Left lung (tissue), 4 donors: ENCODE measurements at regions not wholly inside any gene's neighbourhood (a gene's known extent, or its start where the extent isn't known, plus 50 kb on each side); places are given as distances from the start of the nearest gene placed in this dataset.
"Not testable (repeated sequence)": the region's sequence is repeated elsewhere in the genome, so short reads cannot be mapped to it uniquely, and the experiment has no call there.

Experiments
- ATAC-seq: fragments of 200-7000 bp; cut with Tn5 transposase; one replicate; pipeline ENCODE4 v1.9.1; 2020; ENCODE audit warnings: moderate library complexity
- DNase-seq, 4 donors: peaks; one replicate each; pipeline ENCODE4 v3.0.0-alpha.2; 2013 to 2020
- H3K27ac ChIP-seq, 2 donors: fragments of 200-600 bp; sonication (generic) in 1 of 2; one replicate each; pipeline versions ENCODE4 v1.5.0 to v1.8.0; 2020 to 2021
- H3K27me3 ChIP-seq, 2 donors: fragments of 200-600 bp; sonication (generic) in 1 of 2; one replicate each; pipeline versions ENCODE4 v1.5.0 to v1.8.0; 2020 to 2021
- H3K36me3 ChIP-seq, 2 donors: fragments of 200-600 bp; sonication (generic) in 1 of 2; one replicate each; pipeline versions ENCODE4 v1.5.0 to v1.8.0; 2020 to 2021
- H3K4me1 ChIP-seq, 2 donors: fragments of 200-600 bp; one replicate each; pipeline ENCODE4 v1.8.0; 2021
- H3K4me3 ChIP-seq, 2 donors: fragments of 200-600 bp; sonication (generic) in 1 of 2; one replicate each; pipeline versions ENCODE4 v1.5.0 to v1.8.0; 2020 to 2021; ENCODE audit warnings: mild to moderate bottlenecking in 1 of 2
- H3K9me3 ChIP-seq, 2 donors: fragments of 200-600 bp; sonication (generic) in 1 of 2; one replicate each; pipeline versions ENCODE4 v1.5.0 to v1.8.0; 2020 to 2021
- intact Hi-C, 2 donors: fragments of 100-400 bp; cut with DNase I; formaldehyde crosslinking; loops; one replicate each; pipeline versions ENCODE4 v1.11.2 to v1.14.2; 2022
- TF ChIP-seq, protein P1 (sequence below), 2 donors: fragments of 200-600 bp; sonication (generic) in 1 of 2; IDR thresholded peaks; one replicate each; pipeline versions ENCODE4 v1.5.0 to v1.8.0; 2021; ENCODE audit warnings: antibody characterized with exemption in 2 of 2
- donor health status: DM: no; HTN: yes; CAD: no.
- donor health status: DM: no; HTN: no; CAD: no.

- no peak overlapping the region for H3K27ac ChIP-seq
- TF ChIP-seq, protein P1, sequence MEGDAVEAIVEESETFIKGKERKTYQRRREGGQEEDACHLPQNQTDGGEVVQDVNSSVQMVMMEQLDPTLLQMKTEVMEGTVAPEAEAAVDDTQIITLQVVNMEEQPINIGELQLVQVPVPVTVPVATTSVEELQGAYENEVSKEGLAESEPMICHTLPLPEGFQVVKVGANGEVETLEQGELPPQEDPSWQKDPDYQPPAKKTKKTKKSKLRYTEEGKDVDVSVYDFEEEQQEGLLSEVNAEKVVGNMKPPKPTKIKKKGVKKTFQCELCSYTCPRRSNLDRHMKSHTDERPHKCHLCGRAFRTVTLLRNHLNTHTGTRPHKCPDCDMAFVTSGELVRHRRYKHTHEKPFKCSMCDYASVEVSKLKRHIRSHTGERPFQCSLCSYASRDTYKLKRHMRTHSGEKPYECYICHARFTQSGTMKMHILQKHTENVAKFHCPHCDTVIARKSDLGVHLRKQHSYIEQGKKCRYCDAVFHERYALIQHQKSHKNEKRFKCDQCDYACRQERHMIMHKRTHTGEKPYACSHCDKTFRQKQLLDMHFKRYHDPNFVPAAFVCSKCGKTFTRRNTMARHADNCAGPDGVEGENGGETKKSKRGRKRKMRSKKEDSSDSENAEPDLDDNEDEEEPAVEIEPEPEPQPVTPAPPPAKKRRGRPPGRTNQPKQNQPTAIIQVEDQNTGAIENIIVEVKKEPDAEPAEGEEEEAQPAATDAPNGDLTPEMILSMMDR (IDR thresholded peaks at IDR 0.05), result no peak
Observed at GRCh38 chr19:7400815-7401214, 52.1 kb downstream of the ARHGEF18 start.

GRCh38 chr19:7401694-7402093, 53.0 kb downstream of the ARHGEF18 start:
- TF ChIP-seq, protein P1 (IDR thresholded peaks at IDR 0.05), result no peak
- no peak overlapping the region for H3K27ac ChIP-seq
- DNase-seq, result no peak
- no peak for ATAC-seq
- H3K4me3 ChIP-seq, result no peak overlapping the region
- H3K36me3 ChIP-seq, result peaks cover 0 to 22% of the 10 kb centered on the region in 2 donors
- intact Hi-C loops, result no loop called here
- H3K27me3 ChIP-seq, result no peaks in the 10 kb centered on the region
- H3K9me3 ChIP-seq, result no peaks in the 10 kb centered on the region
- peaks cover 7 to 31% of the 10 kb centered on the region in 2 donors for H3K4me1 ChIP-seq

More at GRCh38 chr19:7400815-7401214, 52.1 kb downstream of the ARHGEF18 start:
- Histone ChIP-seq H3K4me3 (no peak overlapping the region), H3K27me3 (no peaks in the 10 kb centered on the region), H3K9me3 (no peaks in the 10 kb centered on the region), H3K4me1 (peaks cover 7 to 40% of the 10 kb centered on the region in 2 donors), H3K36me3 (peaks cover 0 to 22% of the 10 kb centered on the region in 2 donors)
- ATAC-seq (no peak), DNase-seq (no peak)
- intact Hi-C loops, result no loop called here

- peaks cover 0 to 22% of the 10 kb centered on the region in 2 donors for H3K36me3 ChIP-seq
- H3K9me3 ChIP-seq, DNase-seq, H3K27me3 ChIP-seq, H3K27ac ChIP-seq, H3K4me3 ChIP-seq, H3K4me1 ChIP-seq, intact Hi-C loops, ATAC-seq: not testable (repeated sequence)
Observed at GRCh38 chr19:7405482-7405881, 56.7 kb downstream of the ARHGEF18 start.

DNA sequence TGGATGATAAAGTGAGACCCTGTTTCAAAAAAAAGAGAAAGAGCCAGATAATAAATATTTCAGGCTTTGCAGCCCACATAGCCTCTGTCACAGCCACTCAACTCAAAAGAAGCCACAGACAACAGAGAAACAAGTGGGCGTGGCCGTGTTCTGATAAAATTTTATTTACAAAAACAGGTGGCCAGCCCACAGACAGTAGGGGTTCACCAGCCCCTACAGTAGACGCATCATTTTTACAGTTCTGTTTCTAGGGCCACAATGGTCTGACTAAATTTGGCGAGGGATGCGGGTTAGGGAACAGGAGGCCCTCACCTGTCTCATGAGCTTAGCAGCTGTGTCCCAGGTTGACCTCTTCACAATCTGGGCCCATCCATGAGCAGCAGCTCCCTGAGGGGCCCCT, 59.5 kb downstream of the ARHGEF18 start:
- intact Hi-C loops, result no loop called here
- TF ChIP-seq, protein P1 (IDR thresholded peaks at IDR 0.05), result no peak
- H3K36me3 ChIP-seq, result peaks cover 0 to 11% of the 10 kb centered on the region in 2 donors

DNA sequence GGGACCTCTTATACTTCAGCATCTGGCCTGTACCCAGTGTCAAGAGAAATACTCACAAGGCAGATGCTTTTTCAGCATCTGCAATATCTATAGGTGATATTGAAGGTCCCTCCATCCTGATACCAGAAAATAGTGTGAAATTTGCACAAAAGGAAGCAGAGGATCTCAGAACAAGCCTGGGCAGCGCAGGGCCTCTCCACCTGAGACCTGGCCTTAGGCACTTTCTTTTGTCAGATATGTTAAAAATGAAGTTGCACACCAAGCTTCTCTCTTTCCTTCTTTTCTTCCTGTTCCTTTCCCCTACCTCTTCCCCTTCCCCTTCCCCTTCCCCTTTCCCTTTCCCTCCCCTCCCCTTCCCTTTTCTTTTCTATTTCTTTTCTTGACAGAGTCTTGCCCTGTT, 62.2 kb downstream of the ARHGEF18 start:
- ATAC-seq, result no peak
- intact Hi-C loops, result no loop called here
- Histone ChIP-seq H3K27me3 (no peaks in the 10 kb centered on the region), H3K4me3 (no peak overlapping the region), H3K27ac (no peak overlapping the region), H3K4me1 (peaks cover 2 to 5% of the 10 kb centered on the region in 2 donors), H3K36me3 (peaks cover 0 to 6% of the 10 kb centered on the region in 2 donors), H3K9me3 (no peaks in the 10 kb centered on the region)
- TF ChIP-seq, protein P1 (IDR thresholded peaks at IDR 0.05), result no peak
- no peak for DNase-seq

More for the DNA sequence above, 59.5 kb downstream of the ARHGEF18 start:
- no peak overlapping the region for H3K4me3 ChIP-seq
- H3K27ac ChIP-seq, result no peak overlapping the region
- H3K9me3 ChIP-seq, result no peaks in the 10 kb centered on the region
- no peaks in the 10 kb centered on the region for H3K27me3 ChIP-seq
- DNase-seq (no peak), ATAC-seq (no peak)
- no peaks in the 10 kb centered on the region for H3K4me1 ChIP-seq

- Histone ChIP-seq H3K9me3 (no peaks in the 10 kb centered on the region), H3K27ac (no peak overlapping the region), H3K4me3 (no peak overlapping the region), H3K27me3 (no peaks in the 10 kb centered on the region), H3K36me3 (peaks cover 0 to 6% of the 10 kb centered on the region in 2 donors), H3K4me1 (peaks cover 8 to 10% of the 10 kb centered on the region in 2 donors)
- intact Hi-C loops, result no loop called here
- TF ChIP-seq, protein P1 (IDR thresholded peaks at IDR 0.05), result no peak
- DNase-seq, result no peak
- ATAC-seq, result no peak
Observed at GRCh38 chr19:7413629-7414028, 64.9 kb downstream of the ARHGEF18 start.
